ENCODE measurements at regions not wholly inside any gene's neighbourhood (a gene's known extent, or its start where the extent isn't known, plus 50 kb on each side); places are given as distances from the start of the nearest gene placed in this dataset.

DNA sequence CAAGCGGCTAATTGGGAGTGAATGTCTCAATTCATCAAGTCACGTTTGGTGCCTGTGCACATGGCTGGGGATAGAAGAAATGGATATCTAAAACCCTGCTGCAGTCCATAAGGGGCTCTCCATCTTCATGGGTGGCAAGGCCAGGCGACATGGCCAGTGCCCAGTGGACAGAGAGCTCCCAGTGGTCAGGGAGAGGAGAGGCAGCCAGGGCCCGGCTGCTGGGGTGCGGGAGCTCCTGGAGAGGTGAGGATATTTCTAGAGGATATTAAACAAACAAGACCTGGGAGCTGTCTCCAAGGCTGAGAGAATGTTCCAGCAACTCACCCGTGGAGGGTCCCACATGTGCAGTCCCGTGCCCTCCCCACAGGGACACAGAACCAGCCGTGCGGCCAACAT lies 368.8 kb upstream of the C1orf174 start:
- H3K4me3 ChIP-seq (ENCODE audit: control insufficient read depth, low read depth, low read length) = no peak overlapping the region
- TF ChIP-seq, protein P1, sequence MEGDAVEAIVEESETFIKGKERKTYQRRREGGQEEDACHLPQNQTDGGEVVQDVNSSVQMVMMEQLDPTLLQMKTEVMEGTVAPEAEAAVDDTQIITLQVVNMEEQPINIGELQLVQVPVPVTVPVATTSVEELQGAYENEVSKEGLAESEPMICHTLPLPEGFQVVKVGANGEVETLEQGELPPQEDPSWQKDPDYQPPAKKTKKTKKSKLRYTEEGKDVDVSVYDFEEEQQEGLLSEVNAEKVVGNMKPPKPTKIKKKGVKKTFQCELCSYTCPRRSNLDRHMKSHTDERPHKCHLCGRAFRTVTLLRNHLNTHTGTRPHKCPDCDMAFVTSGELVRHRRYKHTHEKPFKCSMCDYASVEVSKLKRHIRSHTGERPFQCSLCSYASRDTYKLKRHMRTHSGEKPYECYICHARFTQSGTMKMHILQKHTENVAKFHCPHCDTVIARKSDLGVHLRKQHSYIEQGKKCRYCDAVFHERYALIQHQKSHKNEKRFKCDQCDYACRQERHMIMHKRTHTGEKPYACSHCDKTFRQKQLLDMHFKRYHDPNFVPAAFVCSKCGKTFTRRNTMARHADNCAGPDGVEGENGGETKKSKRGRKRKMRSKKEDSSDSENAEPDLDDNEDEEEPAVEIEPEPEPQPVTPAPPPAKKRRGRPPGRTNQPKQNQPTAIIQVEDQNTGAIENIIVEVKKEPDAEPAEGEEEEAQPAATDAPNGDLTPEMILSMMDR (conservative IDR thresholded peaks at IDR 0.05; ENCODE audit: control insufficient read depth, insufficient read depth, low read depth, low read length) = no peak
- no peak for DNase-seq (ENCODE audit: low read depth)

DNA sequence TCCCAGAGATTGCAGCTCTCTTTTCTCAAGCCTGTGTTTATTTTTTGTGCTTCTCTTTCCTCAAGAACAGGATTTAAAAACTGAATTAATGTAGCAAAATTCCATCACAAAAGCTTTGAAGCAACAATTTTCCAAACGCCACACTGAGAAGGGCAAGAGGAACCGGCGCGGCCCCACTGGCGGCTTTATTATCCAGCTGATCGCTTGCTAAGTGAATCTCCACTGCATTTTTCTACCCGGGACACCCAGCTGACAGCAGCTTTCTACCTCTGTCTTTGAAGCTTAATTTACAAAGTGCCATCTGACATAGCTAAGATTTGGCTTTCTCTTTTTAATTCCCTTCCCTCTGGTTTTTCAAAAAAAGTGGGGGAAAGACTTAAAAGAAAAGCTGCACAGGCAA lies 369.3 kb upstream of the C1orf174 start:
- TF ChIP-seq, protein P1 (conservative IDR thresholded peaks at IDR 0.05; ENCODE audit: control insufficient read depth, insufficient read depth, low read depth, low read length) = no peak
- DNase-seq (ENCODE audit: low read depth) = no peak
- H3K4me3 ChIP-seq (ENCODE audit: control insufficient read depth, low read depth, low read length) = no peak overlapping the region

DNA sequence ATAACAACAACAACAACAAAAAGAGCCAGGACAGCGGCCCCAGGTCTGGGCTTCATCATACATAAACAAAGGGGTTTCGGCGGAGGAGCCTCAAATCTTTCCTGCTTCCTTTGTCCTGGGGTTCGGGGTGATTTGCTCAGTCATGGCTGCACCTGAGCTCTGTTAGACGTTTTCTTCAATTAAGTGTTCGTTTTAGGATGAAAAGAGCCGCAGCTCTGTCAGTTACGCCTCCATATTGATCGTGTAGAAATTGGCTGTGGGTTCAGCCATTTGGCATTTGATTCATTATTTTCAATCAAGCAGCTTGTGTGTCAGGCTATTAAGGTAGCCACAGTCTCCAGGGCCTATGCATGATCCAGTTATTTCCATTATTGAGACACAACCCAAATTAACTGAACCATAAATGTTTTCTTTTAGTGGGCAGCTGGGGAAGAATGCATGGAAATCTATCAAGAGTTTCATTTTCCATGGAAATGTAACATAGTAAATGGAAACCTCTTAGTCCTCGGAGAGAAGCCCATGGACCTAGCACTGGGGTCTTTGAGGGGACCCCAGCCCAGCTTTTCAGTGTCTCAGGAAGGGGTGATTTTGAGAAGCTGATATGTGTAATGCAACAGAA lies 370.0 kb upstream of the C1orf174 start:
- H3K4me3 ChIP-seq (ENCODE audit: control insufficient read depth, low read depth, low read length) = no peak overlapping the region
- TF ChIP-seq, protein P1 (conservative IDR thresholded peaks at IDR 0.05; ENCODE audit: control insufficient read depth, insufficient read depth, low read depth, low read length) = no peak
- DNase-seq (ENCODE audit: low read depth) = no peak

DNA sequence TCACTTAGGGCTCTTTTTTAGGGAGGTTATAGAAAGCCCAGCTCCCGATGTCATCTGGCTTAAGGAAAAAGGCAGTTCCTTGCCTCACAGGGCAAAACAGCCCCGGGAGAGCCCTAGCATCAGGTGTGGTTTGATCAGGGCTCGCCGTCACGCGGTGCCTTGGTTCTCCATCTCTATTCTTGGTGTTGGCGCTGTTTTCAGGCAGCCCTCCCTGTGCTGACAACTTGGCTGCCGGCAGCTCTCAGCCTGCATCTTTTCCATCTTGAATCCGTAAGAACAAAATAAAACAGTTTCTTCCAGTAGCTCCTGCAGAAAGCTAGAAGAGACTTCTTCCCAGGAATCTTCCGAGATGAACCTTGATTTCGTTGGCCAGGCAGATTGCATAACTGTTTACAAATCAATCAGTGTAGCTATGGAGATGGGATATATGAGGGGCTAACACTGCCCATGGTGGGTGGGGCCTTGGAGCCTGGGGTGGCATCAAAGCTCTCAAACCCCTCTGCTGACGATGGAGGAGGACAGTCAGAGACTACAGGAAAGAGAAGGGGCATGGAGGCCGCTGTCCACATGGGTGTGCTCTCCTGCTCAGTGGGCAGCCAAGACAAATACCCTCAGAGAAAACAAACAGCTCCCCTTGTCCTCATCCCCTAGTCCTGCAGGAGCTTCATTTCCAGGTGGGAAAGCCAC lies 370.7 kb upstream of the C1orf174 start:
- H3K4me3 ChIP-seq (ENCODE audit: control insufficient read depth, low read depth, low read length) = no peak overlapping the region
- TF ChIP-seq, protein P1 (conservative IDR thresholded peaks at IDR 0.05; ENCODE audit: control insufficient read depth, insufficient read depth, low read depth, low read length) = no peak
- DNase-seq (ENCODE audit: low read depth) = no peak

DNA sequence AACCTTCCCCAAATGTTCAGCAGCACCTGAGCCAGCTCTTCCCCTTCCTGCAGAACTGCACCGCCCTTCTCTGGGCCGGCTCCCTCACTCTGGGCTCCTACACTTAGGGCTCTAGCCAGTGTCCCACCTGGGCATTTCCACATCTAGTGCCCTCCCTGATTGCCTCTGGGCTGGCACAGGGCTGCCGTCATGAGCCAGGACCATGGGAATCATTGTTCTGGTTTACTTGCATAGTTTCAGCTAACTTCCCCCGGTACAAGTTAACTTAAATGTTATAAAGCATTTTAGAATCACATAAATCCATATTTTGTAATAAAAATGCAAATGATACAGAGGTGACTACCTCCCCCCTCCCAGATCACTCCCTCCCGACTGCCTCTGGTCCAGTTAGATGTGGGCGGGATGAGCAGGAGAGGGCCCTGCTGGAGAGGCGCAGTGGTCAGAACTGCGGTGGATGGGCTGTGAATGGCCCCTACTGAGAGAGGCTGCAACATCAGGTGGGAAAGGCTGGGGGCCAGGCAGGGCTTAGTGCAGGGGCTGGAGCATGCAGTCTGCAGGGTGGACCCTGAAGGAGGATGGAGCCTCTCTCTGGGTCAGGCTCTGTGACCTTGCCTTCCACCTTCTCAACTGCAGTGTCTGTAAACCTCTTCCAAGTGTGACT lies 371.4 kb upstream of the C1orf174 start:
- TF ChIP-seq, protein P1 (conservative IDR thresholded peaks at IDR 0.05; ENCODE audit: control insufficient read depth, insufficient read depth, low read depth, low read length) = no peak
- no peak for DNase-seq (ENCODE audit: low read depth)
- no peak overlapping the region for H3K4me3 ChIP-seq (ENCODE audit: control insufficient read depth, low read depth, low read length)

DNA sequence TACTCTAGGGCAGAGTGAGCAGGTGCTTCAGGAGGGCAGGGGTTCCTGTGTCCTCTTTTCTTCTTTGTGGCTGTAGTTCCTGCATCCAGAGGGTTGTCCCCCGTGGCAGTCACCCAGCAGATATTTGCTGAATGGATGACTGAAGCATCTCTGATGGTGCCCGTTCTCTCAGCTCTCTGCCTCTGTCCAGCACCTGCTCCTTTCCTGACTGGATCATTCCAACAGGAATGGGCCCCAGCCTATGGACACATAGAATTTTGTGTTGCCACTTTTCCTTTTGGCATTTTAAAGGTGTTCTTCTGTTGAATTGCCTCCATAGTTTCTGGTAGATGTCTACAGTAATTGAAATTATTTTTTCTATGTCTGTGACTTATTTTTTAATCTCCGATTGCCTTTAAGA lies 372.5 kb upstream of the C1orf174 start:
- TF ChIP-seq, protein P1 (conservative IDR thresholded peaks at IDR 0.05; ENCODE audit: control insufficient read depth, insufficient read depth, low read depth, low read length) = no peak
- no peak for DNase-seq (ENCODE audit: low read depth)
- H3K4me3 ChIP-seq (ENCODE audit: control insufficient read depth, low read depth, low read length) = no peak overlapping the region
